Glutamatergic neuron (in vitro differentiated cells): ENCODE measurements at regions not wholly inside any gene's neighbourhood (a gene's known extent, or its start where the extent isn't known, plus 50 kb on each side); places are given as distances from the start of the nearest gene placed in this dataset.

Source experiments
- DNase-seq: peaks from one replicate; pipeline ENCODE4 v3.0.0; 2022
- H3K27ac Mint-ChIP-seq: one replicate; pipeline ENCODE4 v1.8.0; 2020; ENCODE audit warnings: mild to moderate bottlenecking, mixed read lengths, inconsistent platforms; ENCODE audit not compliant: unreplicated experiment
- H3K27me3 Mint-ChIP-seq: one replicate; pipeline ENCODE4 v1.8.0; 2020; ENCODE audit warnings: mild to moderate bottlenecking, moderate library complexity, mixed read lengths, inconsistent platforms; ENCODE audit not compliant: unreplicated experiment
- H3K36me3 Mint-ChIP-seq: one replicate; pipeline ENCODE4 v1.8.0; 2020; ENCODE audit warnings: mild to moderate bottlenecking, mixed read lengths, inconsistent platforms; ENCODE audit not compliant: unreplicated experiment
- H3K4me1 Mint-ChIP-seq: one replicate; pipeline ENCODE4 v1.8.0; 2020; ENCODE audit warnings: mild to moderate bottlenecking, low read depth, mixed read lengths, inconsistent platforms; ENCODE audit not compliant: unreplicated experiment
- H3K4me3 Mint-ChIP-seq: one replicate; pipeline ENCODE4 v1.8.0; 2020; ENCODE audit warnings: mild to moderate bottlenecking, mixed read lengths, inconsistent platforms; ENCODE audit not compliant: unreplicated experiment
- H3K9me3 Mint-ChIP-seq: one replicate; pipeline ENCODE4 v1.8.0; 2020; ENCODE audit warnings: mild to moderate bottlenecking, moderate library complexity, mixed read lengths, inconsistent platforms; ENCODE audit not compliant: unreplicated experiment
- CTCF ChIP-seq: fragments of 200-600 bp; sonication (generic); IDR thresholded peaks from one replicate; pipeline ENCODE4 v1.5.0; 2021; ENCODE audit not compliant: partially characterized antibody, unreplicated experiment

- peaks cover 4% of the 10 kb centered on the region for H3K27me3 Mint-ChIP-seq
- H3K9me3 Mint-ChIP-seq, result peaks cover 11% of the 10 kb centered on the region
- H3K36me3 Mint-ChIP-seq, result no peaks in the 10 kb centered on the region
- no peak for DNase-seq
- TF ChIP-seq CTCF, result no peak
- H3K4me1 Mint-ChIP-seq, result peaks cover 46% of the 10 kb centered on the region
- H3K4me3 Mint-ChIP-seq, result no peak overlapping the region
- peak overlapping the region; percentile 23 for H3K27ac Mint-ChIP-seq
Observed at GRCh38 chr2:106579750-106580197, 92.6 kb downstream of the CD8B2 start.

GRCh38 chr2:106580241-106580640 is 93.1 kb downstream of the CD8B2 start:
- H3K4me3 Mint-ChIP-seq, result no peak overlapping the region
- no peaks in the 10 kb centered on the region for H3K36me3 Mint-ChIP-seq
- no peak for DNase-seq
- no peak for TF ChIP-seq CTCF
- H3K27ac Mint-ChIP-seq, result peak overlapping the region; percentile 23
- H3K4me1 Mint-ChIP-seq, result peaks cover 42% of the 10 kb centered on the region
- peaks cover 11% of the 10 kb centered on the region for H3K9me3 Mint-ChIP-seq
- peaks cover 4% of the 10 kb centered on the region for H3K27me3 Mint-ChIP-seq

GRCh38 chr2:106581328-106581727 is 94.2 kb downstream of the CD8B2 start:
- DNase-seq, result peak; percentile 59
- peak overlapping the region; percentile 88 for H3K27ac Mint-ChIP-seq
- no peaks in the 10 kb centered on the region for H3K36me3 Mint-ChIP-seq
- H3K4me3 Mint-ChIP-seq, result peak overlapping the region; percentile 88
- TF ChIP-seq CTCF, result no peak
- peaks cover 7% of the 10 kb centered on the region for H3K9me3 Mint-ChIP-seq
- H3K27me3 Mint-ChIP-seq, result peaks cover 4% of the 10 kb centered on the region
- H3K4me1 Mint-ChIP-seq, result peaks cover 35% of the 10 kb centered on the region

GRCh38 chr2:106581755-106582147 is 94.6 kb downstream of the CD8B2 start:
- H3K4me3 Mint-ChIP-seq, result peak overlapping the region; percentile 88
- H3K27ac Mint-ChIP-seq, result peak overlapping the region; percentile 88
- peaks cover 33% of the 10 kb centered on the region for H3K4me1 Mint-ChIP-seq
- H3K27me3 Mint-ChIP-seq, result peaks cover 4% of the 10 kb centered on the region
- no peak for DNase-seq
- no peaks in the 10 kb centered on the region for H3K36me3 Mint-ChIP-seq
- TF ChIP-seq CTCF, result no peak
- peaks cover 7% of the 10 kb centered on the region for H3K9me3 Mint-ChIP-seq

- peak; percentile 78 for TF ChIP-seq CTCF
- DNase-seq, result peak; percentile 80
- Mint-ChIP-seq H3K4me3 (peak overlapping the region; percentile 88), H3K27ac (peak overlapping the region; percentile 88), H3K9me3 (peaks cover 7% of the 10 kb centered on the region), H3K27me3 (peaks cover 4% of the 10 kb centered on the region), H3K4me1 (peaks cover 30% of the 10 kb centered on the region), H3K36me3 (no peaks in the 10 kb centered on the region)
Observed at GRCh38 chr2:106582148-106583143, 95.3 kb downstream of the CD8B2 start.
